ENCODE measurements at regions not wholly inside any gene's neighbourhood (a gene's known extent, or its start where the extent isn't known, plus 50 kb on each side); places are given as distances from the start of the nearest gene placed in this dataset.

GRCh38 chr10:132995909-132996602, 53.7 kb upstream of the CFAP46 start:
- no peak for TF ChIP-seq CTCF (IDR thresholded peaks at IDR 0.05)
- TF ChIP-seq POLR2A (IDR thresholded peaks at IDR 0.05): no peak
